ENCODE measurements at regions not wholly inside any gene's neighbourhood (a gene's known extent, or its start where the extent isn't known, plus 50 kb on each side); places are given as distances from the start of the nearest gene placed in this dataset.

DNA sequence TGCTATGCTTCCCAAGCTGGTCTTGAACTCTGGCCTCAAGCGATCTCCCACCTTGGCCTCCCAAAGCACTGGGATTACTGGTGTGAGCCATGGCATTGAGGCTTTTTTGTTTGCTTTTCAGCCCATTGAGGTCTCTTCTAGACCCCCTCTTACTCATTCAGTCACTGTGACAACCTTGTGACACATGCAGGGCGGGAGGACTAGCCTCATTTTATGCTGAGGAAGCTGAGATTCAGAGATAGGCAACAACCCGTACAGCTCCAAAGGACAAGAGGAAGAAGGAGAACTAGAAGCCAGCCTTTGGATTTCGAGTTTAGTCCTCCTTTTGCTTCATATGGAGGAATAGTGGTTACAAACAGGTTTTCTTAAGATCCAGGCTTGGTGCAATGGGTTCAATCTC lies 83.9 kb upstream of the WDR26 start:
- no peaks in the 10 kb centered on the region for H3K36me3 Mint-ChIP-seq (ENCODE audit: low read depth)

GRCh38 chr1:224519874-224520273 lies 85.3 kb upstream of the WDR26 start:
- no peaks in the 10 kb centered on the region for H3K36me3 Mint-ChIP-seq (ENCODE audit: low read depth)
- DNase-seq (no peak), ATAC-seq (ENCODE audit: poor library complexity) (no peak)
- no peaks in the 10 kb centered on the region for H3K27me3 ChIP-seq (ENCODE audit: control insufficient read depth in 1 of 2, insufficient read depth in 2 of 2, low read length in 2 of 2)
- no peaks in the 10 kb centered on the region for H3K36me3 ChIP-seq (ENCODE audit: insufficient read depth, low read length)
- no peak overlapping the region for H3K4me3 ChIP-seq (ENCODE audit: low read length)
- no peaks in the 10 kb centered on the region for H3K9me3 ChIP-seq (ENCODE audit: control insufficient read depth in 1 of 2, insufficient read depth in 1 of 2, low read length in 2 of 2)
- CTCF ChIA-PET, result interaction anchor here (1.5 kb wide), 1 partner anchor 125 kb away, joined by 3 read pairs; no protein-coding TSS in a partner anchor
- POLR2A ChIA-PET, result no interaction called here
- no peak overlapping the region for H3K4me3 Mint-ChIP-seq
- no peak overlapping the region for H3K27ac ChIP-seq (ENCODE audit: low read depth in 1 of 2, low read length in 2 of 2)
- TF ChIP-seq, protein P1, sequence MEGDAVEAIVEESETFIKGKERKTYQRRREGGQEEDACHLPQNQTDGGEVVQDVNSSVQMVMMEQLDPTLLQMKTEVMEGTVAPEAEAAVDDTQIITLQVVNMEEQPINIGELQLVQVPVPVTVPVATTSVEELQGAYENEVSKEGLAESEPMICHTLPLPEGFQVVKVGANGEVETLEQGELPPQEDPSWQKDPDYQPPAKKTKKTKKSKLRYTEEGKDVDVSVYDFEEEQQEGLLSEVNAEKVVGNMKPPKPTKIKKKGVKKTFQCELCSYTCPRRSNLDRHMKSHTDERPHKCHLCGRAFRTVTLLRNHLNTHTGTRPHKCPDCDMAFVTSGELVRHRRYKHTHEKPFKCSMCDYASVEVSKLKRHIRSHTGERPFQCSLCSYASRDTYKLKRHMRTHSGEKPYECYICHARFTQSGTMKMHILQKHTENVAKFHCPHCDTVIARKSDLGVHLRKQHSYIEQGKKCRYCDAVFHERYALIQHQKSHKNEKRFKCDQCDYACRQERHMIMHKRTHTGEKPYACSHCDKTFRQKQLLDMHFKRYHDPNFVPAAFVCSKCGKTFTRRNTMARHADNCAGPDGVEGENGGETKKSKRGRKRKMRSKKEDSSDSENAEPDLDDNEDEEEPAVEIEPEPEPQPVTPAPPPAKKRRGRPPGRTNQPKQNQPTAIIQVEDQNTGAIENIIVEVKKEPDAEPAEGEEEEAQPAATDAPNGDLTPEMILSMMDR (IDR thresholded peaks at IDR 0.05), result no peak
- intact Hi-C loops (cut with DNase I, micrococcal nuclease), result loop anchor here in 1 of 2 experiments (5.0 to 10.0 kb wide), 3 partner anchors 122 to 1455 kb away; no protein-coding TSS in a partner anchor
- H3K27me3 Mint-ChIP-seq, result no peaks in the 10 kb centered on the region
- H3K9me3 Mint-ChIP-seq, result no peaks in the 10 kb centered on the region
- H3K27ac Mint-ChIP-seq, result no peak overlapping the region
- no peaks in the 10 kb centered on the region for H3K4me1 ChIP-seq (ENCODE audit: insufficient read depth, low read length)
- no peaks in the 10 kb centered on the region for H3K4me1 Mint-ChIP-seq (ENCODE audit: low read depth)

More for the DNA sequence above, 83.9 kb upstream of the WDR26 start:
- ChIA-PET POLR2A (no interaction called here), CTCF (no interaction called here)
- H3K4me1 ChIP-seq (ENCODE audit: insufficient read depth, low read length), result no peaks in the 10 kb centered on the region
- H3K4me3 ChIP-seq (ENCODE audit: low read length), result no peak overlapping the region
- no peaks in the 10 kb centered on the region for H3K9me3 Mint-ChIP-seq
- no peaks in the 10 kb centered on the region for H3K36me3 ChIP-seq (ENCODE audit: insufficient read depth, low read length)
- TF ChIP-seq, protein P1 (IDR thresholded peaks at IDR 0.05), result no peak
- peaks cover 6% of the 10 kb centered on the region for H3K4me1 Mint-ChIP-seq (ENCODE audit: low read depth)
- H3K27me3 ChIP-seq (ENCODE audit: control insufficient read depth in 1 of 2, insufficient read depth in 2 of 2, low read length in 2 of 2), result no peaks in the 10 kb centered on the region
- no peaks in the 10 kb centered on the region for H3K9me3 ChIP-seq (ENCODE audit: control insufficient read depth in 1 of 2, insufficient read depth in 1 of 2, low read length in 2 of 2)
- no peak overlapping the region for H3K27ac ChIP-seq (ENCODE audit: low read depth in 1 of 2, low read length in 2 of 2)
- H3K4me3 Mint-ChIP-seq, result no peak overlapping the region
- H3K27me3 Mint-ChIP-seq, result no peaks in the 10 kb centered on the region
- no peak overlapping the region for H3K27ac Mint-ChIP-seq
- ATAC-seq (ENCODE audit: poor library complexity) (no peak), DNase-seq (no peak)
- intact Hi-C loops (cut with DNase I, micrococcal nuclease), result loop anchor here in 1 of 2 experiments (5.0 to 10.0 kb wide), 3 partner anchors 124 to 1456 kb away; no protein-coding TSS in a partner anchor

DNA sequence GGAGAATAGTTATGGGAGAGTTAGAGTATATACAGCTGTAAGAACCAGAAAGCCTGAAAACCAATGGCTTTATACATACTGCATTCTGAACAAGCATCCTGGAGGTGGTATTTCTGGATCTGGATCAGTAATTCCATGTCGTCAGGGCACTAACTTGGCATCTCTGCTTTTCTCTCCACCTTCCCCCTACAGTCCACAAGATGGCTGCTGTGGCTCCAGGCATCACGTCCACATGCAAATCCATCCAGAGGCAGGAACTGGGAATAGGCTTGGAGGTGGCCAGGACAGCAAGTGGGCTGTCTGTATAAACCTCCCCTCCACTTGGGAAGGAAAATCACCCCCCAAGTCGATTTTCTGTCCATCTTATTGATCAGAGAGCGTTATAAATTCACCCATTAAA lies 86.2 kb upstream of the WDR26 start:
- no peak for ATAC-seq (ENCODE audit: poor library complexity)
- no peaks in the 10 kb centered on the region for H3K36me3 Mint-ChIP-seq (ENCODE audit: low read depth)
- H3K27me3 Mint-ChIP-seq, result no peaks in the 10 kb centered on the region
- H3K27ac Mint-ChIP-seq, result no peak overlapping the region
- no peak for DNase-seq
- TF ChIP-seq, protein P1 (IDR thresholded peaks at IDR 0.05), result no peak
- ChIA-PET CTCF (interaction anchor here (1.5 kb wide), 1 partner anchor 124 kb away, joined by 3 read pairs; no protein-coding TSS in a partner anchor), POLR2A (no interaction called here)
- Histone ChIP-seq H3K27ac (ENCODE audit: low read depth in 1 of 2, low read length in 2 of 2) (no peak overlapping the region), H3K9me3 (ENCODE audit: control insufficient read depth in 1 of 2, insufficient read depth in 1 of 2, low read length in 2 of 2) (no peaks in the 10 kb centered on the region), H3K27me3 (ENCODE audit: control insufficient read depth in 1 of 2, insufficient read depth in 2 of 2, low read length in 2 of 2) (no peaks in the 10 kb centered on the region), H3K4me3 (ENCODE audit: low read length) (no peak overlapping the region), H3K4me1 (ENCODE audit: insufficient read depth, low read length) (no peaks in the 10 kb centered on the region), H3K36me3 (ENCODE audit: insufficient read depth, low read length) (no peaks in the 10 kb centered on the region)
- H3K4me1 Mint-ChIP-seq (ENCODE audit: low read depth), result no peaks in the 10 kb centered on the region
- H3K4me3 Mint-ChIP-seq, result no peak overlapping the region
- intact Hi-C loops (cut with DNase I, micrococcal nuclease), result no loop called here
- no peaks in the 10 kb centered on the region for H3K9me3 Mint-ChIP-seq
